K562 (cell line): ENCODE measurements at regions not wholly inside any gene's neighbourhood (a gene's known extent, or its start where the extent isn't known, plus 50 kb on each side); places are given as distances from the start of the nearest gene placed in this dataset.

Source experiments
- ATAC-seq: fragments of 200-7000 bp; cut with Tn5 transposase; 3 replicates; pipeline ENCODE4 v1.9.1; 2020; ENCODE audit warnings: moderate library complexity
- BruUV-seq: library from RNA; stranded (reverse); fragments of 400-500 nt; replicated peaks from 2 replicates; lab custom pipeline; 2021; lab: Mats Ljungman, UMichigan
- CTCF ChIA-PET: fragments of 300-600 bp; formaldehyde crosslinking; extraction: SDS; loops from one replicate; lab custom pipeline; 2021; ENCODE audit warnings: low intra/inter-chr PET ratio; lab: Yijun Ruan, JAX
- POLR2A ChIA-PET: fragments of 300-600, 350-650 bp; sonication (Branson Sonifier 250); formaldehyde crosslinking; extraction: SDS; loops from one replicate; lab custom pipeline; 2021; ENCODE audit warnings: antibody characterized with exemption, inconsistent platforms; lab: Yijun Ruan, JAX
- DNase-seq, 4 experiments: peaks; one replicate each; pipeline versions ENCODE4 v3.0.0 to v3.0.0-alpha.2; 2011 to 2018; ENCODE audit warnings: low spot score in 3 of 4, mixed read lengths in 3 of 4; ENCODE audit errors: extremely low read depth in 1 of 4
- FAIRE-seq: peaks from 2 replicates; lab custom pipeline; 2011; peaks lifted over from hg19 to GRCh38; lab: Jason Lieb, UNC
- H2AFZ ChIP-seq: 2 replicates; pipeline ENCODE4 v1.6.0; 2011; ENCODE audit warnings: low read depth, low read length, control low read depth, inconsistent platforms
- H3K27ac ChIP-seq: fragments of 200-600 bp; 3 replicates; pipeline ENCODE4 v1.8.0; 2011; ENCODE audit warnings: low read depth, mild to moderate bottlenecking, control low read depth, inconsistent platforms, low read length, moderate library complexity, mixed read lengths; ENCODE audit errors: extremely low read depth
- H3K27me3 ChIP-seq, 2 experiments: fragments of 300-600 bp in 1 of 2; 2 replicates in 1 of 2; 3 replicates in 1 of 2; pipeline versions ENCODE4 v1.6.0 to v1.8.0; 2011; ENCODE audit warnings: inconsistent platforms in 2 of 2, low read length in 2 of 2, mild to moderate bottlenecking in 1 of 2, mixed read lengths in 1 of 2, moderate library complexity in 1 of 2; ENCODE audit not compliant: control insufficient read depth in 2 of 2, insufficient read depth in 2 of 2
- H3K36me3 ChIP-seq: fragments of 300-600 bp; 3 replicates; pipeline ENCODE4 v1.8.0; 2011; ENCODE audit warnings: mild to moderate bottlenecking, low read length, inconsistent platforms; ENCODE audit not compliant: control insufficient read depth, insufficient read depth
- H3K4me1 ChIP-seq, 2 experiments: fragments of 200-600 bp in 1 of 2; replicated peaks in 1 of 2; 2 replicates in 1 of 2; 3 replicates in 1 of 2; pipeline versions ENCODE4 v1.5.1 to v1.8.0; 2011; ENCODE audit warnings: inconsistent platforms in 2 of 2, low read length in 2 of 2, mild to moderate bottlenecking in 1 of 2, mixed read lengths in 1 of 2, moderate library complexity in 1 of 2; ENCODE audit not compliant: control insufficient read depth in 2 of 2, insufficient read depth in 2 of 2
- H3K4me2 ChIP-seq: 2 replicates; pipeline ENCODE4 v1.6.1; 2011; ENCODE audit warnings: low read length, control low read depth, inconsistent platforms, mixed read lengths; ENCODE audit not compliant: insufficient read depth
- H3K4me3 ChIP-seq: fragments of 200-600 bp; sonication (generic), shearing (Covaris generic); 2 replicates; pipeline ENCODE4 v1.5.1; 2016; ENCODE audit warnings: control low read depth, inconsistent platforms
- H3K79me2 ChIP-seq: fragments of 200-600 bp; 3 replicates; pipeline ENCODE4 v1.8.0; 2011; ENCODE audit warnings: low read length, inconsistent platforms; ENCODE audit not compliant: control insufficient read depth, insufficient read depth
- H3K9ac ChIP-seq, 2 experiments: 2 replicates each; pipeline versions ENCODE4 v1.6.0 to v1.6.1; 2011; ENCODE audit warnings: low read depth in 2 of 2, low read length in 2 of 2, control low read depth in 1 of 2, inconsistent platforms in 1 of 2, mild to moderate bottlenecking in 1 of 2, mixed read lengths in 1 of 2; ENCODE audit not compliant: insufficient read depth in 1 of 2
- H3K9me1 ChIP-seq: one replicate; pipeline ENCODE4 v1.6.0; 2011; ENCODE audit warnings: inconsistent platforms, mild to moderate bottlenecking, low read length, moderate library complexity; ENCODE audit not compliant: control insufficient read depth, insufficient read depth
- H3K9me3 ChIP-seq: replicated peaks from 2 replicates; pipeline ENCODE4 v1.5.1; 2011; ENCODE audit warnings: low read depth, low read length, inconsistent platforms; ENCODE audit not compliant: control insufficient read depth, insufficient read depth
- H4K20me1 ChIP-seq: replicated peaks from 2 replicates; pipeline ENCODE4 v1.6.1; 2011; ENCODE audit warnings: low read length, inconsistent platforms, mixed read lengths; ENCODE audit not compliant: control insufficient read depth, insufficient read depth
- FOXP4 ChIP-seq: sonication (generic); formaldehyde crosslinking; IDR thresholded peaks from 2 replicates; pipeline ENCODE4 v1.8.0; 2022; ENCODE audit warnings: mild to moderate bottlenecking, missing genetic modification reagents, borderline replicate concordance
- LEF1 ChIP-seq: fragments of 450-650 bp; IDR thresholded peaks from 2 replicates; pipeline ENCODE4 v1.6.1; 2016; ENCODE audit warnings: mild to moderate bottlenecking
- SMARCE1 ChIP-seq: fragments of 450-650 bp; IDR thresholded peaks from 2 replicates; pipeline ENCODE4 v1.7.1; 2016; ENCODE audit warnings: mild to moderate bottlenecking
- ZNF175 ChIP-seq: fragments of 200-800 bp; sonication (Bioruptor generic); IDR thresholded peaks from 2 replicates; pipeline ENCODE4 v1.6.1; 2016; ENCODE audit warnings: low read depth, mild to moderate bottlenecking, missing genetic modification characterization, missing compliant biosample characterization
- ZNF511 ChIP-seq: sonication (generic); formaldehyde crosslinking; IDR thresholded peaks from 2 replicates; pipeline ENCODE4 v1.8.0; 2022; ENCODE audit warnings: mild to moderate bottlenecking, missing genetic modification reagents
- WGBS: fragments of 100-300 bp; shearing (Covaris generic); methylation state at CpG from one replicate; pipeline ENCODE4 v1.1.6; 2016; ENCODE audit warnings: low coverage, mixed read lengths; ENCODE audit not compliant: insufficient coverage; ENCODE audit errors: missing lambda C conversion rate; 5-methylcytosine and 5-hydroxymethylcytosine counted together
- in situ Hi-C: fragments of 300-500 bp; cut with MboI; formaldehyde crosslinking; loops from 4 replicates; pipeline ENCODE4 v1.15.0; 2018; ENCODE audit warnings: inconsistent platforms, mixed read lengths
- intact Hi-C: fragments of 100-400 bp; cut with micrococcal nuclease; formaldehyde crosslinking; loops from 2 replicates; pipeline ENCODE4 v1.14.2; 2022

GRCh38 chr20:57075181-57075580, 191.3 kb downstream of the BMP7 start:
- intact Hi-C loops = no loop called here
- DNase-seq = no peak
- Histone ChIP-seq H3K36me3 (no peaks in the 10 kb centered on the region), H2AFZ (no peak overlapping the region), H3K79me2 (no peaks in the 10 kb centered on the region), H3K9me3 (no peaks in the 10 kb centered on the region), H3K27ac (no peak overlapping the region)
- TF ChIP-seq LEF1 (no peak), ZNF511 (no peak), FOXP4 (CRISPR knock-in tag) (no peak), ZNF175 (no peak), SMARCE1 (no peak)
- TF ChIP-seq, all 486 proteins: peak for 0
- Histone ChIP-seq H3K4me3 (no peak overlapping the region), H3K27me3 (peaks cover 9 to 35% of the 10 kb centered on the region in 2 experiments; a peak in 4 of 5 replicates), H3K4me1 (peaks cover 0 to 9% of the 10 kb centered on the region in 2 experiments; a peak in 3 of 5 replicates), H3K9me1 (no peaks in the 10 kb centered on the region), H3K4me2 (no peak overlapping the region), H4K20me1 (no peaks in the 10 kb centered on the region), H3K9ac (no peak overlapping the region)
- no TSS peak for BruUV-seq
- ChIA-PET CTCF (no interaction called here), POLR2A (interaction anchor here (1.3 kb wide), 1 partner anchor 14 kb away, joined by 3 read pairs; no protein-coding TSS in a partner anchor)
- ATAC-seq (no peak), FAIRE-seq (no peak)
- WGBS = 12% methylated on average over 5 of the region's 5 CpGs
- in situ Hi-C loops = no loop called here
